ENCODE measurements at regions not wholly inside any gene's neighbourhood (a gene's known extent, or its start where the extent isn't known, plus 50 kb on each side); places are given as distances from the start of the nearest gene placed in this dataset.

- no peak for DNase-seq (ENCODE audit: low read depth)
Observed at GRCh38 chr18:8536922-8537321, 72.3 kb upstream of the RAB12 start.

GRCh38 chr18:8537400-8537799 lies 71.8 kb upstream of the RAB12 start:
- no peak for DNase-seq (ENCODE audit: low read depth)

GRCh38 chr18:8538935-8539334 lies 70.3 kb upstream of the RAB12 start:
- no peak for DNase-seq (ENCODE audit: low read depth)

- DNase-seq (ENCODE audit: low read depth) = no peak
Observed at GRCh38 chr18:8546677-8547076, 62.6 kb upstream of the RAB12 start.

- no peak for DNase-seq (ENCODE audit: low read depth)
Observed at GRCh38 chr18:8548186-8548585, 61.1 kb upstream of the RAB12 start.

- DNase-seq (ENCODE audit: low read depth) = no peak
Observed at GRCh38 chr18:8549254-8549757, 59.9 kb upstream of the RAB12 start.

- no peak for DNase-seq (ENCODE audit: low read depth)
Observed at GRCh38 chr18:8552151-8552550, 57.1 kb upstream of the RAB12 start.

GRCh38 chr18:8554354-8554753 lies 54.9 kb upstream of the RAB12 start:
- DNase-seq (ENCODE audit: low read depth) = no peak

GRCh38 chr18:8556424-8556823 lies 52.8 kb upstream of the RAB12 start:
- DNase-seq (ENCODE audit: low read depth) = no peak

Measured in stimulated activated CD8-positive, alpha-beta memory T cell treated with anti-CD3 and anti-CD28 coated beads, Interleukin-15, amount 100 ng/mL, for 24 hours (primary cell).